ENCODE measurements at regions not wholly inside any gene's neighbourhood (a gene's known extent, or its start where the extent isn't known, plus 50 kb on each side); places are given as distances from the start of the nearest gene placed in this dataset.

DNA sequence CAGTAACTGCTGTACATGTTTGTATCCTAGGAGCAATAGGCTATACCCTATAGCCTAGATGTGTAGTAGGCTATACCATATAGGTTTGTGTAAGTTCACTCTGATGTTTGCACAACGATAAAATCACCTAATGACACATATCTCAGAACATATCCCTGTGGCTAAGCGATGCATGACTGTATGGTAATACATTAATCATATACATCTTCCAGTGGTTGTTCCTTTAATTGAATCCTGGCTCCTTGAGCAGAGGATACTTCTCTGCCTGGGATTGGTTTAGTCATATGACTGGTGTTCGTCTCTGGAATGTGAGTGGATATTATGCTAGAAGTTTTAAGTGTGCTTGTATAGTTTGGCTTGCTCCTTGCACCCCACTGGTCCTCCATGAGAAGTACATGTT lies 425.8 kb downstream of the MAN2A1 start:
- no peak for TF ChIP-seq Cebpa-rat (IDR thresholded peaks at IDR 0.05)
- H3K36me3 ChIP-seq = no peaks in the 10 kb centered on the region
- H3K9me3 ChIP-seq = peaks cover 13% of the 10 kb centered on the region
- H4K20me1 ChIP-seq = no peaks in the 10 kb centered on the region
- H3K27ac ChIP-seq = no peak overlapping the region
- no peak overlapping the region for H3K9ac ChIP-seq
- no peak overlapping the region for H3K4me3 ChIP-seq
- H3K4me2 ChIP-seq = no peak overlapping the region
- H3K4me1 ChIP-seq = peaks cover 3% of the 10 kb centered on the region; the same call in 1 of the 2 replicates
- no peaks in the 10 kb centered on the region for H3K27me3 ChIP-seq

DNA sequence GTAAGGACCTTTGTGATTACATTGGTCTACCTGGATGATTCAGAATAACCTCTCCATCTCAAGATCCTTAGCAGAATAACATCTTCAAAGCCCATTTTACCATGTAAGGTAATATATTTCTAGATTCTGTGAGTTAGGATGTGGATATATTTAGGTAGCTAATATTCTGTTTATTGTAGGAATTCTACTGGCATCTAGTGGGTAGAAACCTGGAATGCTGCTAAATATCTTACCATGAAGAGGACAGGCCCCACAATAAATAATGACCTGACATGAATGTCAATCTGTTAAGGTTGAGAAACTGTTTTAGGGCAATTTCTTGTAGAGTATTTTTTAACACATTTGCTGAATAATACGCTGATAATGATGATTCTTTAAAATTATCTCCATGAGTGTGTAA lies 426.8 kb downstream of the MAN2A1 start:
- no peak overlapping the region for H3K9ac ChIP-seq
- H3K4me3 ChIP-seq = no peak overlapping the region
- no peak overlapping the region for H3K27ac ChIP-seq
- H3K36me3 ChIP-seq = no peaks in the 10 kb centered on the region
- H4K20me1 ChIP-seq = no peaks in the 10 kb centered on the region
- H3K9me3 ChIP-seq = peaks cover 13% of the 10 kb centered on the region
- peaks cover 3% of the 10 kb centered on the region; the same call in 1 of the 2 replicates for H3K4me1 ChIP-seq
- no peak overlapping the region for H3K4me2 ChIP-seq
- TF ChIP-seq Cebpa-rat (IDR thresholded peaks at IDR 0.05) = no peak
- no peaks in the 10 kb centered on the region for H3K27me3 ChIP-seq

DNA sequence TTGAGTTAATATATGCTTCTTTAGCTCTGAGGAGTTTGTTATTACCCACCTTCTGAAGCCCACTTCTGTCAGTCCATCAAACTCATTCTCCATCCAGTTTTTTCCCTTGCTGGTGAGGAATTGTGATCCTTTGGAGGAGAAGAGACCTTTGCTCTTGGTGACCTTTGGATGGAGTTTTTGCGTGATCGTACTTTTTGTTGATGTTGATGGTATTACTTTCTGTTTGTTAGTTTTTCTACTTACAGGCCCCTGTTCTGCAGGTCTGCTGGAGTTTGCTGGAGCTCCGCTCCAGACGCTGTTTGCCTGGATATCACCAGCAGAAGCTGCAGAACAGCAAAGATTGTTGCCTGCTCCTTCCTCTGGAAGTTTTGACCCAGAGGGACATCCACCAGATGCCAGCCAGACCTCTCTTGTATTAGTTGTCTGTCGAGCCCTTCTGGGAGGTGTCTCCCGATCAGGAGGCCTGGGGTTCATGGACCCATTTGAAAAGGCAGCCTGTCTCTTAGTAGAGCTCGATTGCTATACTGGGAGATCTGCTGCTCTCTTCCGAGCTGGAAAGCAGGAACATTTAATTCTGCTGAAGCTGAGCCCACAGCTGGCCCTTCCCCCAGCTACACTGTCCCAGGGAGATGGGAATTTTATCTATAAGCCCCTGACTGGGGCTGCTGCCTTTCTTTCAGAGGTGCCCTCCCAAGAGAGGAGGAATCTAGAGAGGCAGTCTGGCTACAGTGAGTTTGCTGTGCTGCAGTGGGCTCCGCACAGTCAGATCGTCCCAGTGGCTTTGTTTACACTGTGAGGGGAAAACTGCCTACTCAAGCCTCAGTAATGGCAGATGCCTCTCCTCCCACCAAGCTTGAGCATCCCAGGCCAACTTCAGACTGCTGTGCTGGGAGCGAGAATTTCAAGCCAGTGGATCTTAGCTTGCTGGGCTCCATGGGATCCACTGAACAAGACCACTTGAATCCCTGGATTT lies 445.5 kb downstream of the MAN2A1 start:
- Histone ChIP-seq H4K20me1 (no peaks in the 10 kb centered on the region), H3K4me1 (no peaks in the 10 kb centered on the region), H3K27ac (no peak overlapping the region), H3K4me2 (no peak overlapping the region), H3K4me3 (no peak overlapping the region), H3K36me3 (no peaks in the 10 kb centered on the region), H3K27me3 (no peaks in the 10 kb centered on the region), H3K9me3 (peaks cover 50% of the 10 kb centered on the region), H3K9ac (no peak overlapping the region)
- no peak for TF ChIP-seq Cebpa-rat (IDR thresholded peaks at IDR 0.05)

DNA sequence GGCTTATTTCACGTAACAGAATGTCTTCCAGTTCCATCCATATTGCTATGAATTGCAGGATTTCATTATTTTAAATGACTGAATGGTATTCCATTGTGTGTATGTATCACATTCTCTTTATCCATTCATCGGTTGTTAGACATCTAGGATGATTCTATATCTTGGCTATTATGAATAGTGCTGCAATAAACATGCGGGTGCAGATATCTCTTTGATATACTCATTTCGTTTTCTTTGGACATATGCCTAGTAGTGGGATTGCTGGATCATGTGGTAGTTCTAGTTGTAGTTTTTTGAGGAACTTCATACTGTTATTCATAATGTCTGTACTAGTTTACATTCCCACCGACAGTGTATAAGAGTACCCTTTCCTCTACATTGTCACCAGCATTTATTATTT lies 460.5 kb downstream of the MAN2A1 start:
- Histone ChIP-seq H3K27me3 (no peaks in the 10 kb centered on the region), H3K27ac (no peak overlapping the region), H3K9me3 (no peaks in the 10 kb centered on the region), H3K4me3 (no peak overlapping the region), H3K36me3 (no peaks in the 10 kb centered on the region), H3K9ac (no peak overlapping the region), H3K4me1 (no peaks in the 10 kb centered on the region), H4K20me1 (no peaks in the 10 kb centered on the region), H3K4me2 (no peak overlapping the region)
- no peak for TF ChIP-seq Cebpa-rat (IDR thresholded peaks at IDR 0.05)

DNA sequence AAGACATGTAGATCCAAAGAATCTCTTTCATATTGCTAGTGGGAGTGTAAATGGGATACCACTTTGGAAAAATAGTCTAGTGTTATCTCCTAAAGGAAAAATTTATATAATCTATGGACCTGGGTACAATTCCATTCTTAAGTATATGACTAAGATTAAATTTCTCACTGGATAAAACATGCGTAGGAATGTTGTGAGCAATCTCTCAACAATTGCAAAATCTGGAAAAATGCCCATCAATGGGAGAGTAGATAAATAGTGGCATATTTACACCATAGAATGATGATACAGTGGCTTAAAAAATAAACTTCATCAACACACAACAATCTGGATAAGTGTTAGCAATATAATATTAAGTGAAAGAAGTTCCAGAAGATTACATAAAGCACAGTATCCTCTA lies 469.5 kb downstream of the MAN2A1 start:
- Histone ChIP-seq H3K36me3 (no peaks in the 10 kb centered on the region), H3K4me3 (no peak overlapping the region), H3K4me2 (no peak overlapping the region), H4K20me1 (no peaks in the 10 kb centered on the region), H3K9ac (no peak overlapping the region), H3K27me3 (no peaks in the 10 kb centered on the region), H3K27ac (no peak overlapping the region), H3K9me3 (no peaks in the 10 kb centered on the region), H3K4me1 (no peaks in the 10 kb centered on the region)
- TF ChIP-seq Cebpa-rat (IDR thresholded peaks at IDR 0.05) = no peak

DNA sequence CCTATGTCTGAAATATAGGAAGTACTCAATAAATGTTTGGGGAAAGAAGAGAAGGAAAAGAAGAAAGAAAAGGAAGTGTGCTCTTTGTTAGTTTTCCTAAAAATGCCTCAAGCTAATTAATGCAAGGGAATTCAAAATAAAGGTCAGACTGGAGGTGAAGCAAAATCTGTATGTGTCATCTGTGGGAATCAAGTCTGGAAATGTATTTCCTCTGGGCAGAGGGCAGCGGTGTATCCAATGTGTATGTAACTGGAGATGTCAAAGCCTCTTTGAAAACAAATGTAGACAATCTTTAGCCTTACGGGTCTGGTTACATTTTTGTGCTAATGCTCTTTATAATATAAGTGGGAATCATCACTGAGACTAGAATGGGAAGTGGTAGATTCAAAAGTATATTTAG lies 471.4 kb downstream of the MAN2A1 start:
- Histone ChIP-seq H4K20me1 (no peaks in the 10 kb centered on the region), H3K4me2 (no peak overlapping the region), H3K9ac (no peak overlapping the region), H3K36me3 (no peaks in the 10 kb centered on the region), H3K4me1 (no peaks in the 10 kb centered on the region), H3K9me3 (no peaks in the 10 kb centered on the region), H3K27me3 (no peaks in the 10 kb centered on the region), H3K4me3 (no peak overlapping the region), H3K27ac (no peak overlapping the region)
- no peak for TF ChIP-seq Cebpa-rat (IDR thresholded peaks at IDR 0.05)

DNA sequence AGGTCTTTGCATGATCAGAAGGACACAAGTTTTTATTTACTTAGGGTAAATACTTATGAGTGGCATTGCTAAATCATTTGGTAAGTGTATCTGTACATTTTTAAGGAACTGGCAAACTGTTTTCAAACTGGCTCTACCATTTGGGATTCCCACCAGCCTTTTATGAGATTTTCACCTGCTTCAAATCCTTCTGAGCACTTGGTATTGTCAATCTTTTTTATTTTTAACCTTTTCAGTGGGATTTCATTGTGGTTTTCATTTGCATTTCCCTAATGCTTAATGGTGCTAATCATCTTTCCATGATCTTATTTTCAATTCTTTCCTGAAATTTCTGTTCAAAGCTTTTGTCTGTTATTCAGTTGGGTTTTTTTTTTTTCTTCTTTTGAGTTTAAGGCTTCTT lies 475.6 kb downstream of the MAN2A1 start:
- Histone ChIP-seq H4K20me1 (no peaks in the 10 kb centered on the region), H3K9me3 (no peaks in the 10 kb centered on the region), H3K4me2 (no peak overlapping the region), H3K4me1 (no peaks in the 10 kb centered on the region), H3K4me3 (no peak overlapping the region), H3K27me3 (no peaks in the 10 kb centered on the region), H3K27ac (no peak overlapping the region), H3K9ac (no peak overlapping the region), H3K36me3 (no peaks in the 10 kb centered on the region)
- no peak for TF ChIP-seq Cebpa-rat (IDR thresholded peaks at IDR 0.05)

DNA sequence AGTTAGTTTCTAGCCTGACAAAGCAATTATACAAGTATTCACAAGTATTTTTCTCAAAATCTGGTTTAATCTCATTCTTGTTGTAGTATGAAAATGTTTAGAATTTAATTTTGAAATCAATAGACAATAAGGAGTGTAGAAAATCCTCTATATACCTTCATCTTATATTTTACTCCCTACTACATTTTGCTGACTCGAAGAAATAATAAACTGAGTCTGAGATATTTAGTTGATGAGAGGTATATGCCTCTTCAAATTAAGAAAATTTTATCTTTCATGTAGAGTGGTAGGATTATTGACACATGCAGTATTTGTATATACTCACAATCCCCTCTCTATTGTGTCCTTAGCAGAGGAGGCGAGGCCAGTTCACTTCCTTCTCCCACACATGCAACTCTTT lies 477.7 kb downstream of the MAN2A1 start:
- no peak overlapping the region for H3K27ac ChIP-seq
- no peak overlapping the region for H3K9ac ChIP-seq
- no peaks in the 10 kb centered on the region for H3K9me3 ChIP-seq
- H3K4me1 ChIP-seq = no peaks in the 10 kb centered on the region
- no peak overlapping the region for H3K4me2 ChIP-seq
- no peak for TF ChIP-seq Cebpa-rat (IDR thresholded peaks at IDR 0.05)
- no peaks in the 10 kb centered on the region for H3K27me3 ChIP-seq
- no peaks in the 10 kb centered on the region for H3K36me3 ChIP-seq
- no peaks in the 10 kb centered on the region for H4K20me1 ChIP-seq
- H3K4me3 ChIP-seq = no peak overlapping the region

DNA sequence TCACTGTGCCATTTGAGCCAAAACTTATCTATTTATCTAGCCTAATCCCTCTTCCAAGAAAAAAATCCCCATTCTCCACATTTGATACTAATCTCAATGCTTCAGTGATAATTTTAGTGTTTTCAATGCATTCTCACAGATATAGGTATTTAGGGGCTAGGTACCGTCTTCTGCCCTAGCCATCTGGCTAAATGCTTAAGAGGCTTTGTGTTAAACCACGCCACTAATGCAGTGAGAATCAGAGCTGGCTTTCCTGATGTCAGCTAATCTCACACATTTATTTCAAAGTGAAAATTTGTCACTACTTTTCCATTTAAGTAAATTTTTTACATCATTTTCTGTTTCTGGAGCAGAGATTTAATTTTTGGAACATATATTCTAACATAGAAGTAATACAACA lies 479.7 kb downstream of the MAN2A1 start:
- Histone ChIP-seq H3K36me3 (no peaks in the 10 kb centered on the region), H3K27me3 (no peaks in the 10 kb centered on the region), H3K4me3 (no peak overlapping the region), H4K20me1 (no peaks in the 10 kb centered on the region), H3K9ac (no peak overlapping the region), H3K4me1 (no peaks in the 10 kb centered on the region), H3K27ac (no peak overlapping the region), H3K4me2 (no peak overlapping the region), H3K9me3 (no peaks in the 10 kb centered on the region)
- no peak for TF ChIP-seq Cebpa-rat (IDR thresholded peaks at IDR 0.05)

DNA sequence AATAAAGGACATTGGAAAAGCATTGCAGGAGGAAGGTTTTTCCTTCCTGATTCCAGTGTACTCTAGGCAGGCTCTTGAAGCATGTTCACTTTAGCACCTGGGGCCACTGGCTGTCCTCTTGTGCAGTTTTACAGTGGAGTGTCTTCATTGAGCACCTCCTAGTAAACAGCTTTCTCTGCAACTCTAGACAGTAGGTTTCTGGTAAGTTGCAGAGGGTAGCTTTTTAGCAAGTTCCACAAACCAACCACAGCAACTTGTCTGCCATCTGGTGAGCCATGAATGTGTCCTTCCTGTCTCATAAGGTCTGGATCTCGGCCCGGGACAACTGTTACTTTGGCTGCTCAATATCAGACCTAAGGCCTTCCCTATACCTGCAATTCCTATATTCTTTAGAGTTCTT lies 488.0 kb downstream of the MAN2A1 start:
- Histone ChIP-seq H3K9me3 (no peaks in the 10 kb centered on the region), H3K27ac (no peak overlapping the region), H3K27me3 (no peaks in the 10 kb centered on the region), H3K4me3 (no peak overlapping the region), H4K20me1 (no peaks in the 10 kb centered on the region), H3K9ac (no peak overlapping the region), H3K4me1 (no peaks in the 10 kb centered on the region), H3K4me2 (no peak overlapping the region), H3K36me3 (no peaks in the 10 kb centered on the region)
- TF ChIP-seq Cebpa-rat (IDR thresholded peaks at IDR 0.05) = no peak
